Neuronal stem cell (in vitro differentiated cells): ENCODE measurements at regions not wholly inside any gene's neighbourhood (a gene's known extent, or its start where the extent isn't known, plus 50 kb on each side); places are given as distances from the start of the nearest gene placed in this dataset.

Experiments
- DNase-seq: peaks from one replicate; pipeline ENCODE4 v3.0.0-alpha.2; 2013; ENCODE audit warnings: low spot score
- H2AFZ ChIP-seq: one replicate; pipeline ENCODE4 v1.6.1; 2013; ENCODE audit warnings: mild to moderate bottlenecking, low read length, inconsistent platforms
- H2AK5ac ChIP-seq: 2 replicates; pipeline ENCODE4 v1.6.1; 2013; ENCODE audit warnings: low read depth, mild to moderate bottlenecking, inconsistent platforms, low read length, moderate library complexity, mixed read lengths
- H2BK120ac ChIP-seq: 2 replicates; pipeline ENCODE4 v1.6.1; 2013; ENCODE audit warnings: low read depth, mild to moderate bottlenecking, inconsistent platforms, low read length, moderate library complexity, mixed read lengths
- H2BK12ac ChIP-seq: one replicate; pipeline ENCODE4 v1.6.1; 2013; ENCODE audit warnings: low read length, inconsistent platforms
- H2BK15ac ChIP-seq: 2 replicates; pipeline ENCODE4 v1.6.1; 2013; ENCODE audit warnings: mild to moderate bottlenecking, low read length, inconsistent platforms, mixed read lengths
- H2BK5ac ChIP-seq: one replicate; pipeline ENCODE4 v1.6.1; 2013; ENCODE audit warnings: inconsistent platforms, mild to moderate bottlenecking, low read length, moderate library complexity
- H3K14ac ChIP-seq: one replicate; pipeline ENCODE4 v1.6.1; 2013; ENCODE audit warnings: low read length, inconsistent platforms
- H3K18ac ChIP-seq: 2 replicates; pipeline ENCODE4 v1.6.1; 2013; ENCODE audit warnings: low read length, inconsistent platforms
- H3K23ac ChIP-seq: 2 replicates; pipeline ENCODE4 v1.6.1; 2013; ENCODE audit warnings: low read depth, mild to moderate bottlenecking, mixed read lengths, low read length, inconsistent platforms; ENCODE audit not compliant: poor library complexity
- H3K27ac ChIP-seq: replicated peaks from 3 replicates; pipeline ENCODE4 v1.5.1; 2013; ENCODE audit warnings: low read length, inconsistent platforms
- H3K27me3 ChIP-seq, 3 experiments: 2 replicates each; pipeline ENCODE4 v1.6.1; 2013; ENCODE audit warnings: low read length in 3 of 3, mild to moderate bottlenecking in 2 of 3, inconsistent platforms in 1 of 3, low read depth in 1 of 3, mixed read lengths in 1 of 3, moderate library complexity in 1 of 3; ENCODE audit not compliant: control insufficient read depth in 3 of 3, insufficient read depth in 3 of 3
- H3K36me3 ChIP-seq, 2 donors: replicated peaks in 1 of 2; 2 replicates each; pipeline ENCODE4 v1.6.1; 2013; ENCODE audit warnings: low read length in 2 of 2; ENCODE audit not compliant: control insufficient read depth in 2 of 2, insufficient read depth in 2 of 2
- H3K4ac ChIP-seq: 2 replicates; pipeline ENCODE4 v1.6.1; 2013; ENCODE audit warnings: inconsistent platforms, mild to moderate bottlenecking, low read length, moderate library complexity
- H3K4me1 ChIP-seq, 2 donors: 1 replicate in 1 of 2; 2 replicates in 1 of 2; pipeline ENCODE4 v1.6.1; 2013; ENCODE audit warnings: low read length in 2 of 2, low read depth in 1 of 2; ENCODE audit not compliant: control insufficient read depth in 2 of 2, insufficient read depth in 1 of 2
- H3K4me2 ChIP-seq: one replicate; pipeline ENCODE4 v1.6.1; 2013; ENCODE audit warnings: mild to moderate bottlenecking, low read length, inconsistent platforms; ENCODE audit not compliant: insufficient read depth, poor library complexity, severe bottlenecking
- H3K4me3 ChIP-seq, 2 donors: 2 replicates each; pipeline ENCODE4 v1.5.1; 2013; ENCODE audit warnings: low read length in 2 of 2, mild to moderate bottlenecking in 2 of 2, inconsistent platforms in 1 of 2, moderate library complexity in 1 of 2
- H3K79me1 ChIP-seq: one replicate; pipeline ENCODE4 v1.6.1; 2013; ENCODE audit warnings: low read depth, mild to moderate bottlenecking, inconsistent platforms, low read length, moderate library complexity
- H3K9ac ChIP-seq: one replicate; pipeline ENCODE4 v1.6.1; 2013; ENCODE audit warnings: mild to moderate bottlenecking, low read depth, low read length, inconsistent platforms; ENCODE audit not compliant: poor library complexity
- H3K9me3 ChIP-seq, 2 donors: replicated peaks in 1 of 2; 2 replicates each; pipeline versions ENCODE3 to v1.6.1; 2013; ENCODE audit warnings: low read length in 2 of 2, mild to moderate bottlenecking in 2 of 2, inconsistent platforms in 1 of 2, low read depth in 1 of 2, mixed read lengths in 1 of 2, moderate library complexity in 1 of 2; ENCODE audit not compliant: control insufficient read depth in 2 of 2, insufficient read depth in 1 of 2
- H4K8ac ChIP-seq: one replicate; pipeline ENCODE4 v1.6.1; 2013; ENCODE audit warnings: low read depth, mild to moderate bottlenecking, inconsistent platforms, low read length, moderate library complexity
- H4K91ac ChIP-seq: one replicate; pipeline ENCODE4 v1.6.1; 2013; ENCODE audit warnings: low read length, low read depth, mild to moderate bottlenecking, inconsistent platforms; ENCODE audit not compliant: poor library complexity
- WGBS, 2 donors: extraction: QIAGEN DNeasy Blood & Tissue Kit; methylation state at CpG; one replicate each; pipeline ENCODE4 v1.1.7; 2013; ENCODE audit warnings: missing lambda C conversion rate in 2 of 2, mixed read lengths in 1 of 2; ENCODE audit not compliant: insufficient read length in 2 of 2, insufficient replicate concordance in 1 of 2; ENCODE audit errors: extremely low coverage in 2 of 2; 5-methylcytosine and 5-hydroxymethylcytosine counted together

- WGBS, 2 donors: no CpG with 5 or more reads among the region's 2 CpGs
- H3K27me3 ChIP-seq: no peaks in the 10 kb centered on the region
- no peak overlapping the region for H4K91ac ChIP-seq
- no peak overlapping the region for H3K4ac ChIP-seq
- no peak overlapping the region for H3K23ac ChIP-seq
- H3K18ac ChIP-seq: no peak overlapping the region
- no peak overlapping the region for H2BK12ac ChIP-seq
- no peaks in the 10 kb centered on the region for H3K9me3 ChIP-seq
- no peak overlapping the region for H4K8ac ChIP-seq
- no peak overlapping the region for H3K4me2 ChIP-seq
- H2AK5ac ChIP-seq: no peak overlapping the region
- H3K4me1 ChIP-seq: no peaks in the 10 kb centered on the region
- H3K79me1 ChIP-seq: peaks cover 2% of the 10 kb centered on the region
- H3K14ac ChIP-seq: no peak overlapping the region
- no peak overlapping the region for H2AFZ ChIP-seq
- no peak for DNase-seq
- H3K4me3 ChIP-seq: no peak overlapping the region
- H2BK5ac ChIP-seq: no peak overlapping the region
- H2BK120ac ChIP-seq: no peak overlapping the region
- H2BK15ac ChIP-seq: no peak overlapping the region
- H3K9ac ChIP-seq: no peak overlapping the region
- H3K36me3 ChIP-seq: no peaks in the 10 kb centered on the region
- no peak overlapping the region for H3K27ac ChIP-seq
Observed at GRCh38 chr6:90829311-90829710, 242.4 kb upstream of the MAP3K7 start.

GRCh38 chr6:90820436-90820835, 233.6 kb upstream of the MAP3K7 start:
- no peak overlapping the region for H3K9ac ChIP-seq
- H3K14ac ChIP-seq: no peak overlapping the region
- H3K36me3 ChIP-seq: no peaks in the 10 kb centered on the region
- H4K91ac ChIP-seq: no peak overlapping the region
- no peaks in the 10 kb centered on the region for H3K79me1 ChIP-seq
- no peak overlapping the region for H3K23ac ChIP-seq
- H3K4me1 ChIP-seq: no peaks in the 10 kb centered on the region
- H3K9me3 ChIP-seq: no peaks in the 10 kb centered on the region
- no peak overlapping the region for H3K4ac ChIP-seq
- no peak for DNase-seq
- no peak overlapping the region for H3K18ac ChIP-seq
- no peak overlapping the region for H2AK5ac ChIP-seq
- H3K27ac ChIP-seq: no peak overlapping the region
- no peak overlapping the region for H3K4me3 ChIP-seq
- no peak overlapping the region for H3K4me2 ChIP-seq
- no peak overlapping the region for H2AFZ ChIP-seq
- H2BK120ac ChIP-seq: no peak overlapping the region
- no peak overlapping the region for H2BK12ac ChIP-seq
- H4K8ac ChIP-seq: no peak overlapping the region
- no peak overlapping the region for H2BK5ac ChIP-seq
- H2BK15ac ChIP-seq: no peak overlapping the region
- no peaks in the 10 kb centered on the region for H3K27me3 ChIP-seq

GRCh38 chr6:90819483-90819882, 232.6 kb upstream of the MAP3K7 start:
- H2AK5ac ChIP-seq: no peak overlapping the region
- H4K91ac ChIP-seq: no peak overlapping the region
- no peaks in the 10 kb centered on the region for H3K27me3 ChIP-seq
- no peak overlapping the region for H2BK5ac ChIP-seq
- no peak overlapping the region for H3K4ac ChIP-seq
- no peak for DNase-seq
- H3K4me2 ChIP-seq: no peak overlapping the region
- no peaks in the 10 kb centered on the region for H3K9me3 ChIP-seq
- no peak overlapping the region for H3K14ac ChIP-seq
- H3K4me3 ChIP-seq: no peak overlapping the region
- H3K27ac ChIP-seq: no peak overlapping the region
- H2BK120ac ChIP-seq: no peak overlapping the region
- no peak overlapping the region for H4K8ac ChIP-seq
- WGBS, 2 donors: no CpG with 5 or more reads among the region's 4 CpGs
- no peak overlapping the region for H3K23ac ChIP-seq
- H2BK12ac ChIP-seq: no peak overlapping the region
- no peak overlapping the region for H3K9ac ChIP-seq
- H2AFZ ChIP-seq: no peak overlapping the region
- H3K4me1 ChIP-seq: no peaks in the 10 kb centered on the region
- no peaks in the 10 kb centered on the region for H3K36me3 ChIP-seq
- H3K18ac ChIP-seq: no peak overlapping the region
- no peaks in the 10 kb centered on the region for H3K79me1 ChIP-seq
- H2BK15ac ChIP-seq: no peak overlapping the region

GRCh38 chr6:90818163-90818562, 231.3 kb upstream of the MAP3K7 start:
- no peak overlapping the region for H3K4me2 ChIP-seq
- H3K9me3 ChIP-seq: no peaks in the 10 kb centered on the region
- no peak overlapping the region for H3K23ac ChIP-seq
- no peak overlapping the region for H3K4me3 ChIP-seq
- no peaks in the 10 kb centered on the region for H3K36me3 ChIP-seq
- H2AK5ac ChIP-seq: no peak overlapping the region
- no peak overlapping the region for H4K91ac ChIP-seq
- no peak overlapping the region for H4K8ac ChIP-seq
- H2BK15ac ChIP-seq: no peak overlapping the region
- no peak overlapping the region for H2BK12ac ChIP-seq
- no peak overlapping the region for H3K27ac ChIP-seq
- no peak overlapping the region for H3K18ac ChIP-seq
- H3K9ac ChIP-seq: no peak overlapping the region
- no peak overlapping the region for H3K4ac ChIP-seq
- H2BK5ac ChIP-seq: no peak overlapping the region
- no peaks in the 10 kb centered on the region for H3K27me3 ChIP-seq
- no peaks in the 10 kb centered on the region for H3K4me1 ChIP-seq
- no peak overlapping the region for H2BK120ac ChIP-seq
- no peak for DNase-seq
- H3K79me1 ChIP-seq: no peaks in the 10 kb centered on the region
- no peak overlapping the region for H2AFZ ChIP-seq
- no peak overlapping the region for H3K14ac ChIP-seq
